SHP77 treated with DMSO at 0.1 percent for 48 hours (cell line): ENCODE measurements at regions not wholly inside any gene's neighbourhood (a gene's known extent, or its start where the extent isn't known, plus 50 kb on each side); places are given as distances from the start of the nearest gene placed in this dataset.
A peak's percentile ranks its signal among the peaks of the same experiment; 100 is the strongest.
"Not testable (repeated sequence)": the region's sequence is repeated elsewhere in the genome, so short reads cannot be mapped to it uniquely, and the experiment has no call there.

ENCODE experiments used
- DNase-seq: peaks from one replicate; lab custom pipeline; 2025; lab: John Stamatoyannopoulos, UW

GRCh38 chr2:47652061-47652690, 81.4 kb upstream of the KCNK12 start:
- no peak for DNase-seq

GRCh38 chr2:47651296-47651695, 80.5 kb upstream of the KCNK12 start:
- DNase-seq, result peak; percentile 62

GRCh38 chr2:47650001-47650535, 79.3 kb upstream of the KCNK12 start:
- no peak for DNase-seq

- no peak for DNase-seq
Observed at GRCh38 chr2:47645246-47645645, 74.5 kb upstream of the KCNK12 start.

- no peak for DNase-seq
Observed at GRCh38 chr2:47644351-47644750, 73.6 kb upstream of the KCNK12 start.

GRCh38 chr2:47641366-47641765, 70.6 kb upstream of the KCNK12 start:
- DNase-seq, result no peak

- DNase-seq, result no peak
Observed at GRCh38 chr2:47640356-47640755, 69.6 kb upstream of the KCNK12 start.

GRCh38 chr2:47639467-47639866, 68.7 kb upstream of the KCNK12 start:
- no peak for DNase-seq

GRCh38 chr2:47638430-47638829, 67.6 kb upstream of the KCNK12 start:
- DNase-seq, result no peak

GRCh38 chr2:47636596-47637264, 65.9 kb upstream of the KCNK12 start:
- DNase-seq, result no peak

- no peak for DNase-seq
Observed at GRCh38 chr2:47636176-47636575, 65.4 kb upstream of the KCNK12 start.

- DNase-seq, result no peak
Observed at GRCh38 chr2:47632754-47633153, 62.0 kb upstream of the KCNK12 start.

- DNase-seq, result no peak
Observed at GRCh38 chr2:47631792-47632398, 61.1 kb upstream of the KCNK12 start.

- no peak for DNase-seq
Observed at GRCh38 chr2:47631306-47631705, 60.5 kb upstream of the KCNK12 start.

- DNase-seq, result no peak
Observed at GRCh38 chr2:47629501-47630460, 59.0 kb upstream of the KCNK12 start.

- DNase-seq, result no peak
Observed at GRCh38 chr2:47628904-47629303, 58.1 kb upstream of the KCNK12 start.

- DNase-seq, result no peak
Observed at GRCh38 chr2:47626664-47627063, 55.9 kb upstream of the KCNK12 start.

GRCh38 chr2:47623140-47623539, 52.4 kb upstream of the KCNK12 start:
- not testable (repeated sequence) for DNase-seq

- DNase-seq, result no peak
Observed at GRCh38 chr2:47620770-47621437, 50.1 kb upstream of the KCNK12 start.
